ENCODE measurements at regions not wholly inside any gene's neighbourhood (a gene's known extent, or its start where the extent isn't known, plus 50 kb on each side); places are given as distances from the start of the nearest gene placed in this dataset.

DNA sequence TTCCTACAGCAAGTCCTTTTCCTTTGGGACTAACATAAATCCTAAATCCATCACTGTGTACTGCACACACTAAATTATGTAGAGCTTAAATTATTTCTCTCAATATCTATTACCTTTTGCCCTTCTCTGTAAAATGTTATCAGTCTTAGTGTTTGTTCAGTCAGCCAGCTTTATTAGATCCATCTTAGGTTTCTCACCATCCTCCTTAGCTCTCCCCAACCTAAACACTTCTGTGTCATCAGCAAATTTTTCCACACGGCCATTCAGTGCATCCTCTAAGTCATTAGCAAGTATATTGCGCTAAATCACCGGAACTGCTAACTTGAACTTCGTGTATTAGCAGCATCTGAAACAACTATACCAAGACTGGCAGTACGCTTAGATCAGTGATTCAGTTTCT, 142.1 kb upstream of the ZNF438 start:
- H3K4me3 ChIP-seq (ENCODE audit: low read depth, poor library complexity, severe bottlenecking) = no peak overlapping the region
- intact Hi-C loops (cut with DNase I; ENCODE audit: low total_unique reads) = no loop called here
- DNase-seq (ENCODE audit: low spot score in 2 of 2) = no peak
- TF ChIP-seq, protein P1, sequence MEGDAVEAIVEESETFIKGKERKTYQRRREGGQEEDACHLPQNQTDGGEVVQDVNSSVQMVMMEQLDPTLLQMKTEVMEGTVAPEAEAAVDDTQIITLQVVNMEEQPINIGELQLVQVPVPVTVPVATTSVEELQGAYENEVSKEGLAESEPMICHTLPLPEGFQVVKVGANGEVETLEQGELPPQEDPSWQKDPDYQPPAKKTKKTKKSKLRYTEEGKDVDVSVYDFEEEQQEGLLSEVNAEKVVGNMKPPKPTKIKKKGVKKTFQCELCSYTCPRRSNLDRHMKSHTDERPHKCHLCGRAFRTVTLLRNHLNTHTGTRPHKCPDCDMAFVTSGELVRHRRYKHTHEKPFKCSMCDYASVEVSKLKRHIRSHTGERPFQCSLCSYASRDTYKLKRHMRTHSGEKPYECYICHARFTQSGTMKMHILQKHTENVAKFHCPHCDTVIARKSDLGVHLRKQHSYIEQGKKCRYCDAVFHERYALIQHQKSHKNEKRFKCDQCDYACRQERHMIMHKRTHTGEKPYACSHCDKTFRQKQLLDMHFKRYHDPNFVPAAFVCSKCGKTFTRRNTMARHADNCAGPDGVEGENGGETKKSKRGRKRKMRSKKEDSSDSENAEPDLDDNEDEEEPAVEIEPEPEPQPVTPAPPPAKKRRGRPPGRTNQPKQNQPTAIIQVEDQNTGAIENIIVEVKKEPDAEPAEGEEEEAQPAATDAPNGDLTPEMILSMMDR (IDR thresholded peaks at IDR 0.05) = no peak
- TF ChIP-seq POLR2A (IDR thresholded peaks at IDR 0.05) = no peak
- 93 to 96% methylated on average over 5 of the region's 5 CpGs for WGBS, 2 donors

DNA sequence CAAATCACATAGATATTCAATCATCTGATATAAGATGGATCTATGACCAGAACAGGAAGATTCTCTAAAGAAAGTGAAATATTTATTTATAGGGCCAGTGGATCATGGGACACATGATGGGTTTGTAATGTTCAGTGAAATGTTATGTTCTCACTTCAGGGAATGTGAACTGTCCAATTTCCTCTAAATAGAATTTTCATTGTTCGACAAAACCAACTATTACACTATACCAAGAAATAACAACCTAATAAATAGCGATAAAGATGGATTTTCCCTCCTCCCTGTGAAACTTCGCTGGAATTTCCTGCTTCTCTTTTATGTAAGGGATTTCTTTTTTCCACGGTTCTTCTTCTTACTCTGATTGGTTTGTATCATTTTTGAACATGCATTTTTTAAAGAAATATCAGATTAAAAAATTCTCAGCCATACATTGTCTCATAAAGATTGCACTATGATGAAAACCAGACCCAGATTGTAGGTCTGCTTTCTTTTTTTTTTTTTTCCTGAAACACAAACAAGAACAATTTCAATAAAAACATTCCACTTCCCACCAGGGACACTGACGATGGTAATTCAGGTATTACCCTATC, 139.8 kb upstream of the ZEB1 start:
- TF ChIP-seq, protein P1 (IDR thresholded peaks at IDR 0.05) = no peak
- no peak for TF ChIP-seq POLR2A (IDR thresholded peaks at IDR 0.05)
- DNase-seq (ENCODE audit: low spot score in 2 of 2) = no peak
- WGBS, 2 donors = 67 to 79% methylated on average over 5 of the region's 5 CpGs
- H3K4me3 ChIP-seq (ENCODE audit: low read depth, poor library complexity, severe bottlenecking) = no peak overlapping the region
- intact Hi-C loops (cut with DNase I; ENCODE audit: low total_unique reads) = no loop called here

DNA sequence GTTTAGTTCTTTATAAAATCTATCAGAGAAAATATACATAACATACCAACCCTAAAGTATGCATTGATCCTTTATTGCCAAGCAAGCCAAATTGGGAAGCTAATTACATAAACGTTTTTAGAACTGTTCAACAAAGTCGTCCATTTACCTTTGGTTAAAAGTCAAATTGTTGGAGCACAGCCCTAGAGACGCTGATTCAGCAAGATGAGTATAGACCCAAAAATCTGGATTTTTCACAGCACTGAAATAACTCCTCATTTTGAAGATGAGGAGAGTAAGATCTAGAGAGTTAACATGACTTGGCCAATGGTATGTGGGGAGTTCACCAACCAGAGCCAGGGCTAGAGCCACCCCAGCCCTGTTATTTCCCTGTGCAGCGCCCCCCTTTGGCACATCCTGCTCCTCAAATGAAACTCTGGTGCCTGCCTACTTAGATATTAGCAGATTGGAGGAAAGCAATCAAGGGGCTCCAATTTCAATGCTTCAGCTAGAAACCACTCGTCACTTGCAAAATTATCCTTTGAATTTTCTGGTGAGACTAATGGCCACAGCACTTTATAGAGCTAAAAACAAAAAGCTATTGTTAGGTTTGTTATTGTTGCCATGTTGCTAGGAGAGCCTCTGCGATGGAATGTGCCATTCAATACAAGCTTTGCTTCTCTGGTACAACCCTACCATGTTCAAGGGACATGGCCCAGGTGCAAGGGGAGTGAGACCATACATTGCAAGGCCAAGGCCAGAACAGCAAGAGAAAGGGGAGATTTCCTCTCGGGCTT, 132.6 kb upstream of the ZEB1 start:
- no peak overlapping the region for H3K4me3 ChIP-seq (ENCODE audit: low read depth, poor library complexity, severe bottlenecking)
- TF ChIP-seq POLR2A (IDR thresholded peaks at IDR 0.05) = no peak
- TF ChIP-seq, protein P1 (IDR thresholded peaks at IDR 0.05) = no peak
- WGBS, 2 donors = 54 to 59% methylated on average over 7 of the region's 7 CpGs
- intact Hi-C loops (cut with DNase I; ENCODE audit: low total_unique reads) = no loop called here
- DNase-seq (ENCODE audit: low spot score in 2 of 2) = no peak

DNA sequence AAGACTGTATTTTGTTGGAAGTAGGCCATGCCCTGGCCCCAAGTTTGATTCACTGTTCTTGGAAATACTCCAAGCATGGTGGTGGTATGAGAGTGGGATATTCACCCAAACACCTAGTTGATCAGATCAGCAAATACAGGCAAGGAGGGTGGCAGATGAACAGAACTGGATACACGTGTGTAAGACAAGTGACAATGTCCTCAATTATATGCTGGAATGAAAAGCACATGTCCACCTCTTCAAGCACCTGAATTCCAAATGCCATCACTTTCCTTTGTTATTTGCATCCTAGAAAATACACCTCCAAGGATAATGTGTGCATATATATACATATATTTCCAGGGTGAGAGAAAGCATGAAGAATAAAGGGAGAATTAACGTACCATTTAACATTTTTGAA, 131.8 kb upstream of the ZEB1 start:
- TF ChIP-seq POLR2A (IDR thresholded peaks at IDR 0.05) = no peak
- TF ChIP-seq, protein P1 (IDR thresholded peaks at IDR 0.05) = no peak
- intact Hi-C loops (cut with DNase I; ENCODE audit: low total_unique reads) = no loop called here
- DNase-seq (ENCODE audit: low spot score in 2 of 2) = no peak
- H3K4me3 ChIP-seq (ENCODE audit: low read depth, poor library complexity, severe bottlenecking) = no peak overlapping the region
- 94% methylated on average over 2 of the region's 2 CpGs for WGBS, 2 donors

DNA sequence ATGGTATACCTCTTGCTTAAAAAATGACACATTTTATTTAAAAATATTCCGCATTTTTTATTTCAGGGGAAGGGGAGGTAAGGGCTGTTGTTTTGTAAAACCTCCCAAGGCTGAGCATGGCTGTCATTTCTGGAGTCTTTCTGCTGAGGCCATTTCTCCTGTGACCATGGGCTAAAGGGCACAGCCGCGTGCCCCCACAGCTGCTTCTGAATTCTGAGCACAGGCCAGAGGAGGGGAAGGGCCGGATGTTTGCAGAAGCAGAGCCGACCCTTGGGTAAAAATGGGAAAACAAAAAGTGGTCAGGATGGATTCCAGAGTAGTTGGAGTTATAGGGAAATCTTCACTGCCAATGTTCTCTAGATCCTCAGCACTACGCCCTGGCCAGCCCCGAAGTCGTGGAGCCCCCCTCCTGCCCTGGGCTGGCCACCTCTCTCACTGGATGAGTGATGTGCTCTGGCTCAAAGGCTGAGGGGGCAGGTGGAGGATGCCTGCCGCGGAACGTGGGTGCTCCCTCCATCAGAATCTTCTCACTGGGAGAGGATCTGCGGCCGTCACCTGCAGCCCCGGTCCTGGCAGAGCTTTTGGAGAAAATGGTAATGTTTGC, 131.3 kb upstream of the ZEB1 start:
- intact Hi-C loops (cut with DNase I; ENCODE audit: low total_unique reads) = no loop called here
- DNase-seq (ENCODE audit: low spot score in 2 of 2) = no peak
- no peak overlapping the region for H3K4me3 ChIP-seq (ENCODE audit: low read depth, poor library complexity, severe bottlenecking)
- 87 to 90% methylated on average over 13 to 14 of the region's 14 CpGs for WGBS, 2 donors
- TF ChIP-seq POLR2A (IDR thresholded peaks at IDR 0.05) = no peak
- TF ChIP-seq, protein P1 (IDR thresholded peaks at IDR 0.05) = no peak

All from lower leg skin (tissue), 4 donors.